ENCODE measurements at regions not wholly inside any gene's neighbourhood (a gene's known extent, or its start where the extent isn't known, plus 50 kb on each side); places are given as distances from the start of the nearest gene placed in this dataset.

- POLR2A ChIA-PET = no interaction called here
- in situ Hi-C loops (cut with HindIII; ENCODE audit: low pct_unique_long_range_greater_than_20kb, low sequenced_read_pairs) = no loop called here
Measured at GRCh38 chr4:41865306-41865980, 69.8 kb upstream of the TMEM33 start.

DNA sequence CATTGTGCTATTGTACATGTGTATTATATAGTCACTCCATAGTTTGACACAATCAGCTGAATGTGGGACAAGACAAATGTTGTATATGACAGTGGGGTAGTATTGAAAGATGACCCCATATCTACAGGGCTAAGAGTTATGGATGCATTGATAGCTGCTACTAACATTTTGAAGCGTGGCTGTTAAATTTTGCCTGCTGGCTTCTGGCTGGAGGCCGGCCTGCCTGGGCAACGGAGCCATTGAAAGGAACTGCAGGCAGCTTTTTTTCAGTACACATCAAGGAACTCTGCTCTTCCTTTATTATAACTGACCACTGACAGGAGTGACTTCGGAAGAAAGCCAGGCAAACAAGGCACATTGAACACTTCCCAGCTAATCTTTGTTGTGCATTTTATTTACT is 76.1 kb upstream of the TMEM33 start:
- CTCF ChIA-PET = no interaction called here
- POLR2A ChIA-PET = no interaction called here
- H3K4me3 ChIP-seq (ENCODE audit: low read depth in 2 of 2, low read length in 2 of 2) = no peak overlapping the region
- intact Hi-C loops (cut with micrococcal nuclease; ENCODE audit: unreplicated experiment) (no loop called here), in situ Hi-C loops (cut with HindIII; ENCODE audit: low pct_unique_long_range_greater_than_20kb, low sequenced_read_pairs) (no loop called here)
- no peaks in the 10 kb centered on the region for H3K9me3 ChIP-seq (ENCODE audit: control insufficient read depth, insufficient read depth, low read depth, low read length)
- ATAC-seq (no peak), DNase-seq (ENCODE audit: low read depth, low spot score) (no peak)
- TF ChIP-seq POLR2AphosphoS5 (IDR thresholded peaks at IDR 0.05; ENCODE audit: low read depth, low read length) = no peak
- no peak for TF ChIP-seq TCF7L2 (IDR thresholded peaks at IDR 0.05; ENCODE audit: low read depth, low read length)
- no peak for TF ChIP-seq SIN3A (IDR thresholded peaks at IDR 0.05; ENCODE audit: borderline replicate concordance, insufficient read depth, low read depth, low read length)
- TF ChIP-seq, protein P1, sequence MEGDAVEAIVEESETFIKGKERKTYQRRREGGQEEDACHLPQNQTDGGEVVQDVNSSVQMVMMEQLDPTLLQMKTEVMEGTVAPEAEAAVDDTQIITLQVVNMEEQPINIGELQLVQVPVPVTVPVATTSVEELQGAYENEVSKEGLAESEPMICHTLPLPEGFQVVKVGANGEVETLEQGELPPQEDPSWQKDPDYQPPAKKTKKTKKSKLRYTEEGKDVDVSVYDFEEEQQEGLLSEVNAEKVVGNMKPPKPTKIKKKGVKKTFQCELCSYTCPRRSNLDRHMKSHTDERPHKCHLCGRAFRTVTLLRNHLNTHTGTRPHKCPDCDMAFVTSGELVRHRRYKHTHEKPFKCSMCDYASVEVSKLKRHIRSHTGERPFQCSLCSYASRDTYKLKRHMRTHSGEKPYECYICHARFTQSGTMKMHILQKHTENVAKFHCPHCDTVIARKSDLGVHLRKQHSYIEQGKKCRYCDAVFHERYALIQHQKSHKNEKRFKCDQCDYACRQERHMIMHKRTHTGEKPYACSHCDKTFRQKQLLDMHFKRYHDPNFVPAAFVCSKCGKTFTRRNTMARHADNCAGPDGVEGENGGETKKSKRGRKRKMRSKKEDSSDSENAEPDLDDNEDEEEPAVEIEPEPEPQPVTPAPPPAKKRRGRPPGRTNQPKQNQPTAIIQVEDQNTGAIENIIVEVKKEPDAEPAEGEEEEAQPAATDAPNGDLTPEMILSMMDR (IDR thresholded peaks at IDR 0.05) = no peak
- TF ChIP-seq, protein P2, sequence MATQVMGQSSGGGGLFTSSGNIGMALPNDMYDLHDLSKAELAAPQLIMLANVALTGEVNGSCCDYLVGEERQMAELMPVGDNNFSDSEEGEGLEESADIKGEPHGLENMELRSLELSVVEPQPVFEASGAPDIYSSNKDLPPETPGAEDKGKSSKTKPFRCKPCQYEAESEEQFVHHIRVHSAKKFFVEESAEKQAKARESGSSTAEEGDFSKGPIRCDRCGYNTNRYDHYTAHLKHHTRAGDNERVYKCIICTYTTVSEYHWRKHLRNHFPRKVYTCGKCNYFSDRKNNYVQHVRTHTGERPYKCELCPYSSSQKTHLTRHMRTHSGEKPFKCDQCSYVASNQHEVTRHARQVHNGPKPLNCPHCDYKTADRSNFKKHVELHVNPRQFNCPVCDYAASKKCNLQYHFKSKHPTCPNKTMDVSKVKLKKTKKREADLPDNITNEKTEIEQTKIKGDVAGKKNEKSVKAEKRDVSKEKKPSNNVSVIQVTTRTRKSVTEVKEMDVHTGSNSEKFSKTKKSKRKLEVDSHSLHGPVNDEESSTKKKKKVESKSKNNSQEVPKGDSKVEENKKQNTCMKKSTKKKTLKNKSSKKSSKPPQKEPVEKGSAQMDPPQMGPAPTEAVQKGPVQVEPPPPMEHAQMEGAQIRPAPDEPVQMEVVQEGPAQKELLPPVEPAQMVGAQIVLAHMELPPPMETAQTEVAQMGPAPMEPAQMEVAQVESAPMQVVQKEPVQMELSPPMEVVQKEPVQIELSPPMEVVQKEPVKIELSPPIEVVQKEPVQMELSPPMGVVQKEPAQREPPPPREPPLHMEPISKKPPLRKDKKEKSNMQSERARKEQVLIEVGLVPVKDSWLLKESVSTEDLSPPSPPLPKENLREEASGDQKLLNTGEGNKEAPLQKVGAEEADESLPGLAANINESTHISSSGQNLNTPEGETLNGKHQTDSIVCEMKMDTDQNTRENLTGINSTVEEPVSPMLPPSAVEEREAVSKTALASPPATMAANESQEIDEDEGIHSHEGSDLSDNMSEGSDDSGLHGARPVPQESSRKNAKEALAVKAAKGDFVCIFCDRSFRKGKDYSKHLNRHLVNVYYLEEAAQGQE (IDR thresholded peaks at IDR 0.05; ENCODE audit: insufficient read depth in 1 of 2, low read depth in 2 of 2, low read length in 1 of 2) = no peak
- no peaks in the 10 kb centered on the region for H3K4me1 ChIP-seq (ENCODE audit: control insufficient read depth, insufficient read depth, low read length)
- no TSS peak for BruUV-seq (replicated peaks)
- H3K27ac ChIP-seq (ENCODE audit: low read length) = no peak overlapping the region
- no peaks in the 10 kb centered on the region for H3K27me3 ChIP-seq (ENCODE audit: control insufficient read depth, insufficient read depth, low read length)
- no peaks in the 10 kb centered on the region for H3K36me3 ChIP-seq (ENCODE audit: control insufficient read depth, insufficient read depth, low read length)

More at GRCh38 chr4:41865306-41865980, 69.8 kb upstream of the TMEM33 start:
- intact Hi-C loops (cut with micrococcal nuclease; ENCODE audit: unreplicated experiment) = no loop called here
- TF ChIP-seq, protein P2 (IDR thresholded peaks at IDR 0.05; ENCODE audit: insufficient read depth in 1 of 2, low read depth in 2 of 2, low read length in 1 of 2) = no peak
- no peak for TF ChIP-seq POLR2AphosphoS5 (IDR thresholded peaks at IDR 0.05; ENCODE audit: low read depth, low read length)
- TF ChIP-seq SIN3A (IDR thresholded peaks at IDR 0.05; ENCODE audit: borderline replicate concordance, insufficient read depth, low read depth, low read length) = no peak
- TF ChIP-seq, protein P1 (IDR thresholded peaks at IDR 0.05) = no peak
- TF ChIP-seq TCF7L2 (IDR thresholded peaks at IDR 0.05; ENCODE audit: low read depth, low read length) = no peak
- no peak for DNase-seq (ENCODE audit: low read depth, low spot score)
- CTCF ChIA-PET = no interaction called here
- 0 out of 2 replicates have a peak, but pooled peaks cover 2% of the 10 kb centered on the region for H3K27me3 ChIP-seq (ENCODE audit: control insufficient read depth, insufficient read depth, low read length)
- H3K36me3 ChIP-seq (ENCODE audit: control insufficient read depth, insufficient read depth, low read length) = no peaks in the 10 kb centered on the region
- no peak for ATAC-seq
- H3K27ac ChIP-seq (ENCODE audit: low read length) = no peak overlapping the region
- no TSS peak for BruUV-seq (replicated peaks)
- H3K4me1 ChIP-seq (ENCODE audit: control insufficient read depth, insufficient read depth, low read length) = no peaks in the 10 kb centered on the region
- H3K4me3 ChIP-seq (ENCODE audit: low read depth in 2 of 2, low read length in 2 of 2) = no peak overlapping the region
- no peaks in the 10 kb centered on the region for H3K9me3 ChIP-seq (ENCODE audit: control insufficient read depth, insufficient read depth, low read depth, low read length)

Data from Panc1 (cell line).